Ovary (tissue), 3 donors: ENCODE measurements at regions not wholly inside any gene's neighbourhood (a gene's known extent, or its start where the extent isn't known, plus 50 kb on each side); places are given as distances from the start of the nearest gene placed in this dataset.
"Not testable (repeated sequence)": the region's sequence is repeated elsewhere in the genome, so short reads cannot be mapped to it uniquely, and the experiment has no call there.

Source experiments
- POLR2A ChIP-seq: fragments of 450-650 bp; IDR thresholded peaks from one replicate; pipeline ENCODE4 v1.6.1; 2017; ENCODE audit warnings: antibody characterized with exemption, mild to moderate bottlenecking, moderate library complexity
- TF ChIP-seq, protein P1 (sequence below), 3 donors: fragments of 450-650 bp in 2 of 3; fragments of 200-600 bp in 1 of 3; IDR thresholded peaks; one replicate each; pipeline versions ENCODE4 v1.5.1 to v1.8.0; 2016 to 2022; ENCODE audit warnings: antibody characterized with exemption in 3 of 3, mild to moderate bottlenecking in 1 of 3
- donor health status: DM: no; HTN: no; CAD: no.

DNA sequence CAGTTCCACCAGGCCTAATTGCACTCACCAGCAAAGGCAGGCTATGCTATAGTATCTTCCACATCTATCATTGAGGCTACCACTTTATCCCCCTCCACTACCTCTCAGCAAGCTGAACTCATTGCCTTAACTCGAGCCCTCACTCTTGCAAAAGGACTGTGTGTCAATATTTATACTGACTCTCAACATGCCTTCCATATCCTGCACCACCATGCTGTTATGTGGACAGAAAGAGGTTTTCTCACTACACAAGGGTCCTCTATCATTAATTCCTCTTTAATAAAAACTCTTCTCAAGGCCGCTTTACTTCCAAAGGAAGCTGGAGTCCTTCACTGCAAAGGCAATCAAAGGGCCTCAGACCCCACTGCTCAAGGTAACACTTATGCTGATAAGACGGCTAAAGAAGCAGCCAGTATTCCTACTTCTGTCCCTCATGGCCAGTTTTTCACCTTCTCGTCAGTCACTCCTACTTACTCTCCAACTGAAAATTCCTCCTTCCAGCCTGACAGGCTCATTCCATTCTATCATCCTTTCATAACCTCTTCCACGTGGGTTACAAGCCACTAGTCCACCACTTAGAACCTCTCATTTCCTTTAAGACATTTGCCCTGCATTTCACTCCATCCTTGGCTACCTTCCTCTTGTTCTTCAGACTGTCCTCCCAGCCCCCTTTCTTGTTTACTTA, 1110.9 kb upstream of the TMEM132C start:
- TF ChIP-seq, protein P1, sequence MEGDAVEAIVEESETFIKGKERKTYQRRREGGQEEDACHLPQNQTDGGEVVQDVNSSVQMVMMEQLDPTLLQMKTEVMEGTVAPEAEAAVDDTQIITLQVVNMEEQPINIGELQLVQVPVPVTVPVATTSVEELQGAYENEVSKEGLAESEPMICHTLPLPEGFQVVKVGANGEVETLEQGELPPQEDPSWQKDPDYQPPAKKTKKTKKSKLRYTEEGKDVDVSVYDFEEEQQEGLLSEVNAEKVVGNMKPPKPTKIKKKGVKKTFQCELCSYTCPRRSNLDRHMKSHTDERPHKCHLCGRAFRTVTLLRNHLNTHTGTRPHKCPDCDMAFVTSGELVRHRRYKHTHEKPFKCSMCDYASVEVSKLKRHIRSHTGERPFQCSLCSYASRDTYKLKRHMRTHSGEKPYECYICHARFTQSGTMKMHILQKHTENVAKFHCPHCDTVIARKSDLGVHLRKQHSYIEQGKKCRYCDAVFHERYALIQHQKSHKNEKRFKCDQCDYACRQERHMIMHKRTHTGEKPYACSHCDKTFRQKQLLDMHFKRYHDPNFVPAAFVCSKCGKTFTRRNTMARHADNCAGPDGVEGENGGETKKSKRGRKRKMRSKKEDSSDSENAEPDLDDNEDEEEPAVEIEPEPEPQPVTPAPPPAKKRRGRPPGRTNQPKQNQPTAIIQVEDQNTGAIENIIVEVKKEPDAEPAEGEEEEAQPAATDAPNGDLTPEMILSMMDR (IDR thresholded peaks at IDR 0.05): not testable (repeated sequence)
- TF ChIP-seq POLR2A: not testable (repeated sequence)
